ENCODE measurements at regions not wholly inside any gene's neighbourhood (a gene's known extent, or its start where the extent isn't known, plus 50 kb on each side); places are given as distances from the start of the nearest gene placed in this dataset.

GRCh38 chr12:82176026-82176425 is 182.2 kb downstream of the CCDC59 start (continued):
- TF ChIP-seq MECOM (CRISPR knock-in tag; IDR thresholded peaks at IDR 0.05) (no peak), NELFE (IDR thresholded peaks at IDR 0.05; ENCODE audit: insufficient read depth, insufficient read length) (no peak), GTF3C2 (IDR thresholded peaks at IDR 0.05; ENCODE audit: borderline replicate concordance, extremely low read depth, insufficient read length) (no peak), PATZ1 (CRISPR knock-in tag; IDR thresholded peaks at IDR 0.05; ENCODE audit: borderline replicate concordance) (no peak), NFATC3 (IDR thresholded peaks at IDR 0.05) (no peak), ZNF586 (CRISPR knock-in tag; conservative IDR thresholded peaks at IDR 0.05) (no peak), ZHX1 (conservative IDR thresholded peaks at IDR 0.05; ENCODE audit: low read length) (no peak), ZFP30 (CRISPR knock-in tag; IDR thresholded peaks at IDR 0.05; ENCODE audit: borderline replicate concordance) (no peak), MEIS2 (IDR thresholded peaks at IDR 0.05; ENCODE audit: partially characterized antibody) (no peak)
- TF ChIP-seq, protein P1, sequence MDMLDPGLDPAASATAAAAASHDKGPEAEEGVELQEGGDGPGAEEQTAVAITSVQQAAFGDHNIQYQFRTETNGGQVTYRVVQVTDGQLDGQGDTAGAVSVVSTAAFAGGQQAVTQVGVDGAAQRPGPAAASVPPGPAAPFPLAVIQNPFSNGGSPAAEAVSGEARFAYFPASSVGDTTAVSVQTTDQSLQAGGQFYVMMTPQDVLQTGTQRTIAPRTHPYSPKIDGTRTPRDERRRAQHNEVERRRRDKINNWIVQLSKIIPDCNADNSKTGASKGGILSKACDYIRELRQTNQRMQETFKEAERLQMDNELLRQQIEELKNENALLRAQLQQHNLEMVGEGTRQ (CRISPR knock-in tag; IDR thresholded peaks at IDR 0.05) = no peak

Measured in K562 (cell line).